ENCODE measurements at regions not wholly inside any gene's neighbourhood (a gene's known extent, or its start where the extent isn't known, plus 50 kb on each side); places are given as distances from the start of the nearest gene placed in this dataset.
A peak's percentile ranks its signal among the peaks of the same experiment; 100 is the strongest.

DNA sequence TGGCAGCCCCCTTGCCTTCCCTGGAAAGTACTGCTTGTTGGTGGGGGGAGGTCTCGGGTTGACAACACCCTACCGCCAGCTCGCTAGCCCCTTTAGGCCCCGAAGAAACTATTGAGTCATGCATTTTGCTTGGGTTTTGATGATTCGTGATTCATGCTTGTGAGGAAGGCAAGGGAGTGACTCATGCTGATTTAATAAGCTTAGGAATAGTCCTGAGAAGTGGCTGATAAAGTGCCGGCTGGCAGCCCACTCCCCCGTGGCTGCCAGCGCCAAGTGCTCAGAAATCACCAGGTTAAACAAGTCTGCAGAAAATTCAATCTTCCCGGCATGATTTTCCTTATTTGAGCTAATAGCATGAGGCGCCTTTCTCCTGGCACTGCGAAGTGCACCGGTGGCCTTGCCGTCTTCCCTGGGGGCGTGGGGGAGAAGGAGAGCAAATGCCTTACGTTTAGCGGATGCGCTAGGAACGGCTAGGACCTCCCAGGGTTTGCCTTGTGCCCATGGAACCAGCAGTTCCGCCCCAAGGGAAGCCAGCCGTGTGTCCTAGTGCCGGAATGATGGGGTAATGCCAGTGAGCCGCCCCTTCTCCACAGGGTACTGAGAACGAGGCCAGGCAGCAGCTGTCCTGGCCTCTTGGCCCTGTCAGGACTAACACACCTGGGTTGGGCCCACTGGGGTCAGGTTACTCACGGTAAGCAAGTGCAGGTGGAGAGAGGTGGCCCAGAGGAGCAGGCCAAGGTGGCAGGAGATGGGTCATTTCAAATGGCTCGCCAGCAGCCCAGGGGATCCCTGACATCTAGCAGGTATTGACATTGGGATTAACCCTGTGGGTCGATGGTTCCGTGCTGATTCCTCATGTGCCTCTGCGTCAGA lies 151.9 kb downstream of the MACROH2A1 start:
- DNase-seq: no peak

DNA sequence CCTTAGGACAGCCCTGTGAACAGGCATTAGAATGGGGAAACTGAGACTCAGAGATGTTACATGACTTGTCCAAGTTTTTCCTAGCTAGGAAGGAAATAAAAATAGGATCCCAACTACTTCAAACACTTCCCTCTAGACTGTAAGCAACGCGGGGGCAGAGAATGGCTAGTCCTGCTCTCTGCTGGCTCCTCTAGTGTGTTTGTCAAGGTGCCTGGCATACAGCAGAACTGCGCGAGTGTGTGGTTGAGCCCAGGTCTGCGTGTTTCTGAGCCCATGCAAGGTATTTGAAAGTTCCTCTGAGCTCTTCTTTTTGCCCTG lies 152.5 kb downstream of the MACROH2A1 start:
- no peak for DNase-seq

DNA sequence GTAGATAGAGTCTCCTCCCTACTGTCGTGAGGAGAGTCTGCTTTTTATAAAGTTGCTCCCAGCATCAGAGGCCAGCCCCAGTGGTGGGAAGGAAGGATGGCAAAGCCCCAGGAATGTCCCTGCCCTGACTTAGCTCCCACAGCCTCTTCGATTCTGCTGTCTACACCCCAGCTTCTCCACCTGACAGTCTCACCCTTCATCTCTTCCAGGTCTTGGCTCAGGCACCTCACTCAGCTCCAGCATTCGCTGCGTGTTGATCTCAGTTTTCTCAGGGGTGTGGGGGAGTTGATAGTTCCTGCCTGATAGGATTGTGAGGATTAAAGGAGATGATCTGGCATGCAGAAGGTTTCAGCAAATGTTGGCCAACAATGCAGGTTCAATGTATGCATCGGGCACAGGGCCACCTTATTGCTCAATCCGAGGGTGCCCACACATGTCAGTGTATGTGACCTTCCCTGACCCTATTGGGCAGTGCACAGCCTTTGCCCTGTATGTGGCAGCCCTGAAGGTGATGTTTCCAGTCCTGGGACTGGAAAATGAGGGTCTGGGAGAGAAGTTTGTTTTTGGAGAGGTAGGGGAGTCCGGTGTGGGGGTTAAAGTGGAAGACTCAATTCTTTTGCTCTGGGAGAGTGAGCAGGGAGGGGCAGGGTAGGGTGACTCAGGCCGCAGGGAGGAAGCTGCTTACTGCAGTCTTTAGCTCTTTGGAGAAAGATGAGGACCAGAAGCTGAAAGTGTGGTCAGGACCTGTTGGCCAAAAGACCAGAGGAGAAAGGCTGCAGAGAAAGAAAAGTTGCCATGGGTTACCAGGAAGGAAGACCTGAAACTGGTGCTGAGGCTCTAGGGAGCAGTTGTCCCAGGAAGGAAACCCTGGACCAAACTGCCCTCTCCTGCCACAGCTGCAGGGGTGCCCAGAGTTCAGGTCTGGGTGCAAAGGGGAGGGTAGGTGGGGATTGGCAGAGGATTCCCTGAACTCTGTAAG lies 153.2 kb downstream of the MACROH2A1 start:
- DNase-seq: no peak

DNA sequence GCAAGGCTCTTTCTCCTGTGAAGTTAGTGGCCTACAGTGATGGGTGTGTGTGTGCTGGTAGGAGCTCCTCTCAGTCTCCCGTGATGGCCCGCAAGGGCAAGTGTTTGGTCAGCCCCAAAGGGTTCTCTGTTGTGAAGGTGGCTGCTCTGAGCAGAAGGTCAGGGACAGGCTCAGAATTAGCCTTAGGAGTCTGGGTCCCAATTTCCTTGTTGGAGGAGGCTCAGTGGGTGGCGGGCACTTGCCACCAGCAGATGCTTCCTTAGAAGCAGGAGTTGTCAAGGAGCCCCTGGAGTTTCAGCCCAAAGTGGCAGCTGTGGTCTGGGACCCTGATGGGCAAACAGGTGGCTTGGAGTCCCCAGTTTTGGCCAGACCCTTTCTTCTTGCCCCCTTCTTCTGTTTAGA lies 154.4 kb downstream of the MACROH2A1 start:
- no peak for DNase-seq

DNA sequence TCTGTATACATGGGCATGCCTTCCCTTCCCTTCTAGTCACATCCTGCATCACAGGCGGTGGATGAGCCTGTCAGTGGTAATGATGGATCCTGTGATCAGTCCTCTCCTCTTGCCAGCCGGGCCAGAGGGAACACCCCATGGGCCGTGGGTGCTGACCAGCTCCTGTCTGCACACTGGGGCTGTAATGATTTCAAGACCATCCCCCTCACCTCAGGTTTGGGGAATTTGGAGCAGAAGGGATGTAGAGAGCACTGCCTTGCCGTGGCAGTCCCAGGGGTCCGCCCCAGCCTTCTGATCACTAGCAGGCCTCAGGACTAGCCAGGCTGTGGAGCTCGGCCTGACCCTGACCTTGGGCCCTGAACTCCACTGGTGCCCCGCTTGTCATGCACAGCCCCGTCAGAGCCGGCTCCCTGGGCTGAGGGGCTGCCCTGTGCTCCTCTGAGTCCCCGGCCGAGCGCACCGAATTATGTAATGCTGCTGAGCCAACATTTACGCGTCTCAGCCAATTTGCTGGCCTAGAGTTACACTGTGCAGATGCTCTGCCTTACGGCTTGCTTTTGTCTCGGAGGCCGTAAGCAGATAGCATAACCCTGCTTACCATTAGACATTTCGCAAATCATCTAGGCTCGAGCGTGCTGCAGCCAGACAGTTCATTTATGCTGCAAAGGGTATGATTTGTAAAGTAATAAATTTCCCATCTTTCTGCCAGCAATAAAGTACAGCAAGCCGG lies 155.3 kb downstream of the MACROH2A1 start:
- no peak for DNase-seq

DNA sequence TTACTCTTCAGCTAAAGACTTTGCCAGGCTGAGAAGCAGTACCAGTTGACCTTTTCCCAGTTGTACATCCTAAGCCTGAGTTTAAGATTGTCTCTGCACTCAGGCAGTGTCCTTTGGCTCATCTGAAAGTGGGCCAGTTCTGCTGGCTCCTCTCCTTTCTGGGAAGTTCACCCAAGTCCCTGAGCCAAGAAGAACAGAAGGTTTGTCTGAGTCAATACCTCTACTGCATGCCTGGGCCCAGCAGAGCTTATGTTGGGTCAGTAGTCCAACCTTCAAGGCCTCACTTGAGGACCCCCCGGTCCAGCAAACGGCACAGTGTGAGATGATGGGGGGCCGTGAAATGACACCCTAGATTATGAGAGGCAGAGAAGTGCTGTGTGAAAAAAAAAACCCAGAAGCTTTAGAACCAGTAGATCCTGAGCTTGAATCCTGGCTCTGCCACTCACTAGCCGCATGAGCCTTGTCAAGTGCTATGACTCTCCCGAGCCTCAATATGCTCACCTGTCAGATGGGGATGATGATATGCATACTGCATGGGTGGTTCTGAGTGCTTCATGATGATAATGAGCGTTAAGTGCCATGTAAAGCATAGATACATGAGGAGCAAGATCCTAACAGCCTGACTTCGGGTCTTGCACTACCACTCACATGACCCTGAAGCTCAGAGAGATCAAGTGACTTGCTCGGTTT lies 156.0 kb downstream of the MACROH2A1 start:
- DNase-seq: peak; percentile 61

DNA sequence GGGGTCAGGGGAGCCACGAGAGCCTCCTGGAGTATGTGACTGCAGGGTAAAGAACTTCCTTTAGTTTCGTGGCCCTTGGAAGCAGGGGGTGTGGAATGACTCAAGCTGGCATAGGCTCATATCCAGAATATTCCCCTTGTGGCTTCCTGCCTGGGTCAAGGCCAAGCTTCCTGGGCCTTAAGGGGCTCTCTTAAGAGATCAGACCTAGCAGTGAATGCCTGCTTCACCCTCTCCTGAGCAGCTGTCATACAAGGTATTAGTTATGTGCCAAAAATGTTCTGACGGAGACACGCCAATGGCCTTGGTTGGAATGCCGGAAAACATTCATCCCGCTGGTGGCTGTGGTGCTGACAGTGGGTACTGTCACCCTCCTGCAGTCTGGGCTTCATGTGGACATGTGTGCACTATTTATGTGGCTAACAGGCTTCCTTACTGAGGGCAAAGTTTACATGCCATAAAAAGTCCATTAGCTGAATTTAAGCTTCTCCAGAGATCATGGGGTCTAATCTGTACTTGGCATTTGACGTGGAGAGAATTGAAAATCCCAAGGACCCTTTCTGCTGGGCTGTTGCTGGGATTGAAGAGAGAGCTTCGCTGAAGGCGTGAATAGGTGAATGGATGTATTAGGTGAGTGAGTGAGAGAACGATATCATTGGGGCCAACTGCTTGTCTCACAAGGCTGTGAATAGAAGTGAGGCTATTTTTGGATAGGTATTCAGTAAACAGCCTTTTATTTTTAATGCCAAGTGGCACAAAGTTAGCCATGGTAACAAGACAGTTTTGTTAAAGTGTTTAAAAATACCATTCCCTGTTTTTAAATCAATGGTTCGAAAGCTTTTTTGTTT lies 156.8 kb downstream of the MACROH2A1 start:
- DNase-seq: no peak

DNA sequence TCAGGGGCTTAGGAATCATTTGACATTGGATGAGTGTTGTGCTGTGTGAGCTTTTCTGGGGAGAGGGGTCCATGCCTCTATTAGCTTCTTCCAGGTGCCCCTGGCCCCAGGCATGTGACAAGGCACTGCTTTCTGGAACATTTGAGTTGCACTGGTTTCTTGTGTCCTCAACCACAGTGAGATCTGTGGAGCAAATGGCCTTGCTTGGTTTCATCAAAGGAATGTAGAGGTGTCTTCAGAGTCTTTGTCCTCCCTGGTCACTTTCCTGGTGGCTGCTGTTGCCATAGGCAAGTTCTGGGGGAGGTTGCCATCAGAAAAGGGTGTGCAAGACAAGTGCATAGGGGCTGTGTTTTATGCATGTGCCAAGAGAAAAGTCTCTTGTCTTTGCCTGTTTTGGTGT lies 157.5 kb downstream of the MACROH2A1 start:
- no peak for DNase-seq

DNA sequence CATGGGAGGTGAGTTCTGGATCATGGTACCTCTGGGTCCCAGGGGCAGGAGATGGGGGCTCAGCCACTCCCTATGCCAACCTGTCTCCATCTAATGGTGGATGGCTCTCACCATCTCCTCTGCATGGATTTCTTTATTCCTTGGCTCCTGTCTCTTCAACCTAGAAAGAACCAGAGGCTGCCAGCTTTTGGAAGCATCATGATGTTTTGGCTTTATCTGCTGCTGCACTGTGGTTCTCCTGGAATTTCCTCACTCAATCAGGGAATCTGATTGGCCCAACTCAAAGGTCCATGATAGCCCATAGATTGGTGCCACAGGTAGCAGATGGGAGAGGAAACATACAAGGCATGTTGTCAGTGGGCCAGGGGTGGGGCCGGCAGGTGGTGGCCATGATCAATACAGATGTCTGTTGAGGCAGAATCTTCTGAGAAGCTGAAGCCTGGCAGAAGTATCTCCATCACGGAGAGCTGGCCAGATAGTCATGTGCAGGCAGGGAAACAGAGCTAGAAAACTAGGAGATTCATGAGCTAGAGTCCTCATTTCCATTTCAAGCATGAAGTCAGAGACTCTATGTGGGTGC lies 158.2 kb downstream of the MACROH2A1 start:
- DNase-seq: no peak

DNA sequence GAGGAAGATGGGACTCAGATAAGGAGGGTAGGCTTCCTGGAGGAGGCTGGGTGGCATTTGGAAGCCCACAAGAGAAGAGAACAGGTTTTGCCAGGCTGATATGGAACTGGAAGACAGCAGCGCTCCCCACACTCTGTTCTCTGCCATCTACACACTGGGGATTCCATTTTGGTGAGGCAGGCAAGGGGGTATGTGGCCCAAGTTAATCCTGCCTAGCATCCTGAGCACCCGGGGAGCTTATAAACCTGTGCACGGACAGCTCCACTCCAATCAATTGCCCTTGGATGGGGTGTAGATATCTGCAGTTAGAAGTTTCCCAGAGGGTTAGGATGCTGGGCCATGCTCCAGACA lies 158.8 kb downstream of the MACROH2A1 start:
- DNase-seq: no peak

DNA sequence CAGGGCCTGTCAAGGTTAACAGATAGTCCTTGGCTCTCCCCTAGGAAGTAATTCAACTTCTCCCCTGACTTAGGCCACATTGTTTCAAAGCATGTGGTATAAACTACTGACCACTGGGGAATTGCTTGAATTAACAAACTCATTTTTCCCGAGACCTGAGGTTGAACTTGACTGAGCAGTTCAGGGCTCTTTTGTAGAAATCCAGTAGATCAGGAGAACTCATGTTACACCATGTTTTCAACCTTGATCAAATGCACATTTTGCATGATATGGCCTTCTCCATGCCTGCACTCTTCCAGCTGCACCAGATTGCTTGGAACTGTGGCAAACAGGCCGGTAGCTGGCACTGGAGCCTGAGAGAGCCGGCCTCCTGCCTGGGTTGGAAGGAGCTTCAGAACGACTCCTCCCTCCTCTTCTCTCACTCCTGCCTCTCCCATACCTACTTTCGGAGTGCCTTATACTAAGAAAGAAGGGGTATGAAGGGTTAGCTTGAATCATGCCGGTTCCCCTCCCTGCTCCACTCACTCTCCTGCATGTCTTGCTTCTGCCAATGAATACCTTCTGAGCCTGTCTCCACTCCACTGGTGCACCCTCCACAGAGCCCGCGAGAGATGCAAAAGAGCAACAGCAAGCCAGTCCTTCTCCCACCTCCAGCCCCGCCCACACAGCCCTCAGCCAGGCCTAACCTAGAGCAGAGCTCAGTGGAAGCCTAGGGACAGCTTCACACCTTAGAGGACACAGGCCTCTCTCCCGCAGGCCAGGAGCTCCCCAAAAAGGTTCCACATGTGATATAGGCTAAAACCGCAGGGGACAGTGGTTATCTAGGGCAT lies 159.4 kb downstream of the MACROH2A1 start:
- DNase-seq: no peak

DNA sequence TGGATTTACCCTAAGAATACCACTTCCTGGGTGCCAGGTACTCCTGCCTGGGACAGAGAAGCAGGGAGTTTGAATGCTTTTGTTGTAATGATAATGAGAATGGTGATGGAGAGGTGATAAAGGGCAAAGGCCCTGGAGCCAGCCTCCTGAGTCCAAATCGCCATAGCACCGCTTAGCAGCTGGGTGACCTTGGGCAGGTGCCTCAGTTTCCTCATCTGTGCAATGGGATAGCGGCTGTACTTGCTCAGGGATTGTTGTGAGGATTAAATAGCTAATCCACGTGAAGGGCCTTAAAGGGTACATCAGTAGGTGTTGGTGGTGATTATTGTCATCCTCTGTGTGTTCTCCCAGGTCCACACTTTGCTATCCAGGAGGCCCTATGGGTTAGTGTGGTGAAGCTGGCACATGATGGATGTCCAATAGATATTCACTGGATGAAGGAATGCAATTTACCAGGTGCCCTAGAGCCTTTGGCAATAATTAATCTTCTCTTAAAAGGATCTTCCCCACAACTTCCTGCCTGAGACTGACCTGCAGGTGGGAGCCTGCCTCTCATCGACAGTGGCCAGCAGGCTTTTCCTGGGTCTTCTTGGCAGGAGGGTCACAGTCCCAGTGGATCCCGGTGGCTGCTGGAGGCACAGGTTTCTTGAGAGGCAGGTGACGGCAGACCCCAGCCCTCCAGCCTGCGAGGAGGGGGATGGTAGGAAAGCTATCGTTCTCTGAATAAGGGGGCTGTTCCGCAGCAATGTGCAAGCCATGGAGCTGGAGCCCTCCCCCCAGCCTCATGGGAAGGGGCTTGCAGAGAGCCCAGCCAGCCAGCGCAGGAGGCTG lies 160.2 kb downstream of the MACROH2A1 start:
- DNase-seq: no peak

DNA sequence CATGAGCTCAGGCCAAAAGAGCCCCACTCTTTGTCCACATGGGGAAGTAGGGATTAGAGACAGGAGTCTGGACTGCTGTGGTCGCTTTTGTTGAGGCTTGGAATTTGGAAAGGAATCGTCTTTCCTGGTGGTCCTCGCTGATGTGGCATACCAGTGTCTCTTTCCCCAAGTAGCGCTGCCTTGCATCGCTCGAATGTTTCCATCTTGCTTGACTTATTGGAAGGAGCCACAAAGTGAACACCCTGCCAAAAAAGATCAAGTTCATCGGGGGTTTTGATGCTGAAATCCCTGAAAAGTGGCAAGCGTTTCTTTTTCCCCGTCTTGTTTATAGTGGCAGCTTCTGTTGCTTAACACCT lies 161.3 kb downstream of the MACROH2A1 start:
- DNase-seq: no peak

DNA sequence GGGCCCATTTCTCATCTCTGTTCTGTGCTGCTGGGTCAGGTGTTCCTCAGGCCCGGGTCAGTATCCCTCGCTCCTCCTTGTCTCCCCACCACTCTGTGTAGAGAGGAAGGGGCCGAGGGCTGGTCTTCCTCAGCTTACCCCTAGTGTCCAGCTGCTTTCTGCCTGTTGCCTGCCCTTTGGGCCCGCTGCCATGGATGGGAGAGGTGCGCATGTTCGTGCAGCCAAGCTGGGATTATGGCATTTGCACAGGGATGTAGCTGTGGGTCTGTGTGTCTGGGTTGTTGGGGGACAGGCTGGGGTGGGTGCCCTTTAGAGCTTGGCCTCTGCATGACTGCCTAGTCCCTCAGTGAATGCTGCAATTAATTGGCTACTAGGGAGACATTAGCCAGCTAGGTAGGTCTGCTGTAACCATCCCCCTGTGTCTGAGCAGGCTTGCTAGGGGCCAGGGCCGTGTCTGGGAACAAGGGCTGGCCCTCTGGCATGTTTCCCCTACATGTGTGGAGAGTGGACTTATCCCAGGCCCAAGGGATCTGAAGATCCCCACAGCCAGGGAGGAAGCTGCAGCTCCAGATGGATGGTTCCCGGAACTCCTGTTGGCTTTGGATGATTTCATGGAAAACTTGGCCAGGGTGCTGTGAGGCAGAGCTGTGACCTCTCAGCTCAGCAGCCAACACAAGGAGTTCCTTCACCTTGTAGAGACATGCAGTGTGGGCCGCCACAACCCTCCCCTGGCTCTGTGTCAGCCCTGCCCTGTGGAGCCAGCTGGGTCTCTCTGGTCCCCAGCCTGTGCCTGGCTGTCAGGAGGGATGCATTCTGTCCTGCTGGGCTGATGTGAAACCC lies 161.9 kb downstream of the MACROH2A1 start:
- no peak for DNase-seq

DNA sequence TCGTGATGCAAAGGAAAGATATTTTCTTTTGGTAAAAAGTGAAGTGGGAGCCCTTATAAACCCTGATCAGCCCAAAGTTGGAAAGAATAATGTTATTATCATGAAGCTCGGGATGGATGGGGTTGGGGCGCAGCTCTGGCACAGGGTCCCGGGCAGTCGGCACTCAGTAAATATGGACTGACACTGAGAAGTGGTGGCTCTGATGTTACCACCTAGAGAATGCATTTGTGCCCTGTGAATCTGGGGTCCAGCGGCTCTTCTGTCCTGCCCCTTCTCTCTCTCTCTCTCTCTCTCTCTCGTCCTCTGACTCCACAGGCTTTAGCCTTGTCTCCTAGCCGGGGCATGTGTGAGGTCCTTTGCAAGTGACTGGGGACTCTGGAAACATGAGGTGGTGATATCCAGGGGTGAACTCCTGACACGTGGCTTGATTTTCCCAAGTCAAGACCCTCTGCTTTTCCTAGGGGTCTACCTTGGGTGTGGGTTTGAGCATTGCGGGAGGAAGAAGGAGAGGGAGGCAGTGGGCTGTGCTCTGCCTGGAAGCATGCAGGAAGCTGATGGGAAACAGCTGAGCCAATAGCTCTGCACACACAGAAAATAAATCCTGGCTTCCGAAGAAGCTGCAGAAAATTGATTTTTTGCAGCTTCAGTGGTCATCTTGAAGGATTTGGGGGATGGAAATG lies 162.7 kb downstream of the MACROH2A1 start:
- no peak for DNase-seq

DNA sequence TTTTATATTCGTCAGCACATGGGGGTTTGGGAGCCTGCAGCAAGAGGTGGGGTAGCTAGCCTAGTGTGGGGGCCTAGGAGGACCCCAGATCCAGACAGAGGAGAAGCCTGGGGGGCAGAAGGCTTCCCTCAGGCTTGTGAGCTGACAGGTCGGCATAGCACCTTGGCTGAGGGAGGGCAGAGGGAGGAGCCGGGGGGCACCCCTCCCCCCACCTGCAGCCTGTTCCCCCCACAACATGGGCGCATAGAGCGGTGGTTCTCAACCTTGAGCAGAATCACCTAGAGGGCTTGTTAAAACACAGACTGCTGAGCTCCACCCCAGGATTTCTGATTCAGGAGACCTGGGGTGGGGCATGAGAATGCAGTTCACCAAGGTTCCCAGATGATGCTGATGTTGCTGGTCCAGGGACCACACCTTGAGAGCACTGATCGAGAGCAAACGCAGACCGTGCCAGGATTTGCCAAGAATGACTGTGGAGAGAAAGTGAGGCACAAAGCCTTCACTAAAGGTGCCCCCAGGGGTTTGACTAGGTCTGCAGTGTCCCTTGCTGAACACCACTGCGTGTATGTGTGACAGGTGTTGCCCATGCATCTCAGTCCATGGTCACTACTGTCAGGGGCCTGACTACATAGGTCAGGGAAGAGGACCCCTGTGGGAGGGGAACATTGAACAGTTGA lies 163.3 kb downstream of the MACROH2A1 start:
- DNase-seq: no peak

DNA sequence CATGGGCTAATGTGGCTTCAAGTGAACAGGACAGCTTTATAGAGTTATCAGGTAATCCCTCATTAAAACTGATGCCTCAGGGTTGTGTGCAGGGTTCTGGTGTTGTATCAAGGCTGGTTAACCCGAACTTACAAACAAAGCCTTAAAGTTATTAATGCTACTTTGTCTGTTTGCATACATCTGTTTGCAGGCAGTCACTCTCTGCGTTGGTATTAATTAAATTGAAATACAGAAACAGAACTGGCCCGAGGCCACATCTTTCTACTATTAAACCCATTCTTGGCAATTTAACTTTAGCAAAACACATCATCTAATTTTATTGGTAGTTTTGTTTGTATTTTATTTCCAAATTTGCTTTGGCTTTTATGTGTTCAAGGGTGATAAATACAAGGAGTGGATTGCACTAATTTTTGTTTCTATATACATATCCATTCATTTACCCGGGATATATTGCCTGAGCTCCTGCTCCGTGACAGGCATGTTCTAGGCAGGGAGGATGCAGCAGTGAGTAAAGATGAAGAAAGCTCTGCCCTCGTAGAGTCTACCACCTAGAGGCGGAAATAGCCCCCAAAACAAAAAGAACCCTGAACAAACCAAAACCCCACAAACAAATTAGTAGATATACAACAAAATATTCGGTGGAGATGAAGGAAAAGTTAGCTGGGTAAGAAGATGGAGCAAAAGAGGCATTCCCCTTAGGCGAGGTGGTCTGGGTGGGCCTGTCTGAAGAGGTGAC lies 164.2 kb downstream of the MACROH2A1 start:
- DNase-seq: no peak

Measured in midbrain (tissue), 1 donor.